HepG2 (cell line): ENCODE measurements at regions not wholly inside any gene's neighbourhood (a gene's known extent, or its start where the extent isn't known, plus 50 kb on each side); places are given as distances from the start of the nearest gene placed in this dataset.
A peak's percentile ranks its signal among the peaks of the same experiment; 100 is the strongest.

Source experiments
- ATAC-seq: fragments of 200-7000 bp; cut with Tn5 transposase; 3 replicates; pipeline ENCODE4 v1.9.1; 2020; ENCODE audit warnings: mild to moderate bottlenecking, moderate library complexity
- BruUV-seq: library from RNA; stranded (reverse); fragments of 400-500 nt; replicated peaks from 2 replicates; lab custom pipeline; 2021; lab: Mats Ljungman, UMichigan
- CTCF ChIA-PET: fragments of 300-600 bp; formaldehyde crosslinking; extraction: SDS; loops from one replicate; lab custom pipeline; 2021; ENCODE audit warnings: low total read pairs, inconsistent platforms, low intra/inter-chr PET ratio; lab: Yijun Ruan, JAX
- POLR2A ChIA-PET: fragments of 350-600 bp; sonication (Branson Sonifier 250); formaldehyde crosslinking; loops from one replicate; lab custom pipeline; 2020; ENCODE audit warnings: antibody characterized with exemption, inconsistent platforms; lab: Yijun Ruan, JAX
- DNase-seq: peaks from one replicate; pipeline ENCODE4 v3.0.0-alpha.2; 2015; ENCODE audit warnings: low spot score
- FAIRE-seq: peaks from 3 replicates; lab custom pipeline; 2011; peaks lifted over from hg19 to GRCh38; lab: Jason Lieb, UNC
- H2AFZ ChIP-seq: one replicate; pipeline ENCODE4 v1.6.1; 2011; ENCODE audit warnings: low read length, inconsistent platforms
- H3K27ac ChIP-seq: fragments of 300-600 bp; 3 replicates; pipeline ENCODE4 v1.8.0; 2011; ENCODE audit warnings: mixed run types, mild to moderate bottlenecking, mixed read lengths, low read length, inconsistent platforms; ENCODE audit not compliant: insufficient read depth; ENCODE audit errors: extremely low read length
- H3K27me3 ChIP-seq, 2 experiments: fragments of 200-600 bp in 1 of 2; 2 replicates in 1 of 2; 3 replicates in 1 of 2; pipeline versions ENCODE4 v1.6.0 to v1.8.0; 2011; ENCODE audit warnings: low read length in 2 of 2, mild to moderate bottlenecking in 2 of 2, moderate library complexity in 2 of 2, inconsistent platforms in 1 of 2; ENCODE audit not compliant: insufficient read depth in 2 of 2, control insufficient read depth in 1 of 2
- H3K36me3 ChIP-seq, 2 experiments: fragments of 200-600 bp in 1 of 2; replicated peaks in 1 of 2; 2 replicates in 1 of 2; 3 replicates in 1 of 2; pipeline versions ENCODE4 v1.5.1 to v1.8.0; 2011; ENCODE audit warnings: low read length in 2 of 2, inconsistent platforms in 1 of 2; ENCODE audit not compliant: insufficient read depth in 2 of 2, control insufficient read depth in 1 of 2
- H3K4me1 ChIP-seq: 2 replicates; pipeline ENCODE4 v1.5.1; 2012; ENCODE audit warnings: low read length, inconsistent platforms; ENCODE audit not compliant: insufficient read depth
- H3K4me2 ChIP-seq: 2 replicates; pipeline ENCODE4 v1.6.0; 2011; ENCODE audit warnings: low read depth, low read length, inconsistent platforms
- H3K4me3 ChIP-seq, 3 experiments: fragments of 200-600 bp in 1 of 3; sonication (generic), shearing (Covaris generic) in 1 of 3; replicated peaks in 1 of 3; 2 replicates each; pipeline ENCODE4 v1.5.1; 2011 to 2016; ENCODE audit warnings: low read length in 3 of 3, inconsistent platforms in 2 of 3, low read depth in 2 of 3, mild to moderate bottlenecking in 2 of 3, control low read depth in 1 of 3, mixed read lengths in 1 of 3; ENCODE audit not compliant: insufficient read depth in 1 of 3
- H3K79me2 ChIP-seq: one replicate; pipeline ENCODE4 v1.6.1; 2011; ENCODE audit warnings: low read length, inconsistent platforms; ENCODE audit not compliant: insufficient read depth
- H3K9ac ChIP-seq: 2 replicates; pipeline ENCODE4 v1.6.0; 2011; ENCODE audit warnings: mild to moderate bottlenecking, low read depth, low read length, inconsistent platforms; ENCODE audit not compliant: insufficient read depth
- H3K9me3 ChIP-seq: 2 replicates; pipeline ENCODE4 v1.5.1; 2012; ENCODE audit warnings: mild to moderate bottlenecking, low read length
- H4K20me1 ChIP-seq: 2 replicates; pipeline ENCODE4 v1.6.0; 2011; ENCODE audit warnings: inconsistent platforms, mild to moderate bottlenecking, low read length, moderate library complexity; ENCODE audit not compliant: insufficient read depth
- MIXL1 ChIP-seq: IDR thresholded peaks from 2 replicates; pipeline ENCODE4 v1.6.1; 2016
- MTERF4 ChIP-seq: sonication (generic); formaldehyde crosslinking; IDR thresholded peaks from 2 replicates; pipeline ENCODE4 v1.8.0; 2023; ENCODE audit warnings: mild to moderate bottlenecking, missing genetic modification reagents
- RBAK ChIP-seq: sonication (generic); formaldehyde crosslinking; IDR thresholded peaks from 2 replicates; pipeline ENCODE4 v1.5.1; 2020; ENCODE audit warnings: mild to moderate bottlenecking, missing genetic modification reagents
- SAFB2 ChIP-seq: sonication (generic); formaldehyde crosslinking; IDR thresholded peaks from 2 replicates; pipeline ENCODE4 v1.5.1; 2020; ENCODE audit warnings: missing genetic modification reagents, low read depth, mild to moderate bottlenecking, borderline replicate concordance
- SCMH1 ChIP-seq: sonication (generic); formaldehyde crosslinking; IDR thresholded peaks from 2 replicates; pipeline ENCODE4 v1.9.0; 2021; ENCODE audit warnings: missing genetic modification reagents, mild to moderate bottlenecking, borderline replicate concordance
- SSRP1 ChIP-seq: IDR thresholded peaks from 2 replicates; pipeline ENCODE4 v1.6.1; 2016; ENCODE audit warnings: control low read depth
- ZNF20 ChIP-seq: sonication (generic); formaldehyde crosslinking; IDR thresholded peaks from 2 replicates; pipeline ENCODE4 v1.4.0; 2020; ENCODE audit warnings: mild to moderate bottlenecking, moderate library complexity, missing genetic modification reagents
- ZNF644 ChIP-seq: IDR thresholded peaks from 2 replicates; pipeline ENCODE4 v1.6.1; 2016; ENCODE audit warnings: low read depth
- ZNF773 ChIP-seq: sonication (generic); formaldehyde crosslinking; IDR thresholded peaks from 2 replicates; pipeline ENCODE4 v1.4.0; 2020; ENCODE audit warnings: missing genetic modification reagents, borderline replicate concordance
- WGBS: methylation state at CpG from one replicate; pipeline ENCODE4 v1.1.6; 2017; ENCODE audit warnings: low lambda C conversion rate; 5-methylcytosine and 5-hydroxymethylcytosine counted together
- in situ Hi-C: cut with HindIII; loops from 2 replicates; pipeline ENCODE4 v1.10.0; 2017; ENCODE audit warnings: low pct_unique_long_range_greater_than_20kb; ENCODE audit not compliant: extremely low pct_ligation_motif_present
- intact Hi-C: fragments of 100-400 bp; cut with micrococcal nuclease; formaldehyde crosslinking; loops from one replicate; pipeline ENCODE4 v1.10.0; 2022; ENCODE audit not compliant: unreplicated experiment
- TF ChIP-seq, protein P1 (sequence below): sonication (generic); formaldehyde crosslinking; IDR thresholded peaks from 2 replicates; pipeline ENCODE4 v1.8.1; 2023; ENCODE audit warnings: mild to moderate bottlenecking, inconsistent platforms, moderate library complexity, missing genetic modification reagents, borderline replicate concordance
- TF ChIP-seq, protein P2 (sequence below): sonication (generic); formaldehyde crosslinking; IDR thresholded peaks from 2 replicates; pipeline ENCODE4 v1.4.0; 2020; ENCODE audit warnings: missing genetic modification reagents, mild to moderate bottlenecking, borderline replicate concordance
- TF ChIP-seq, protein P3 (sequence below): sonication (generic); formaldehyde crosslinking; IDR thresholded peaks from 2 replicates; pipeline ENCODE4 v1.4.0; 2020; ENCODE audit warnings: missing genetic modification reagents, borderline replicate concordance
- TF ChIP-seq, protein P4 (sequence below): sonication (generic); formaldehyde crosslinking; IDR thresholded peaks from 2 replicates; pipeline ENCODE4 v1.4.0; 2020; ENCODE audit warnings: missing genetic modification reagents
- TF ChIP-seq, protein P5 (sequence below): IDR thresholded peaks from 2 replicates; pipeline ENCODE4 v1.6.1; 2016; ENCODE audit warnings: low read depth, borderline replicate concordance

- Histone ChIP-seq H3K36me3 (no peaks in the 10 kb centered on the region), H3K9ac (no peak overlapping the region), H3K4me3 (no peak overlapping the region), H4K20me1 (no peaks in the 10 kb centered on the region), H3K4me1 (no peaks in the 10 kb centered on the region), H3K4me2 (no peak overlapping the region), H3K27me3 (peaks cover 1 to 6% of the 10 kb centered on the region in 2 experiments; a peak in 4 of 5 replicates), H3K9me3 (no peaks in the 10 kb centered on the region), H2AFZ (no peak overlapping the region), H3K79me2 (no peaks in the 10 kb centered on the region), H3K27ac (no peak overlapping the region)
- no peak for DNase-seq
- ATAC-seq: peak; percentile 34; the same call in 1 of the 3 replicates
- intact Hi-C loops: no loop called here
- no TSS peak for BruUV-seq
- ChIA-PET CTCF (no interaction called here), POLR2A (no interaction called here)
- in situ Hi-C loops: no loop called here
- FAIRE-seq: no peak
- WGBS: no CpG with 5 or more reads among the region's 7 CpGs
- TF ChIP-seq SCMH1 (no peak), MTERF4 (no peak), RBAK (CRISPR knock-in tag) (no peak), MIXL1 (CRISPR knock-in tag) (no peak), ZNF644 (CRISPR knock-in tag) (no peak), ZNF773 (CRISPR knock-in tag) (no peak), ZNF20 (CRISPR knock-in tag) (no peak), SSRP1 (CRISPR knock-in tag) (no peak), SAFB2 (CRISPR knock-in tag) (no peak)
- TF ChIP-seq, protein P1, sequence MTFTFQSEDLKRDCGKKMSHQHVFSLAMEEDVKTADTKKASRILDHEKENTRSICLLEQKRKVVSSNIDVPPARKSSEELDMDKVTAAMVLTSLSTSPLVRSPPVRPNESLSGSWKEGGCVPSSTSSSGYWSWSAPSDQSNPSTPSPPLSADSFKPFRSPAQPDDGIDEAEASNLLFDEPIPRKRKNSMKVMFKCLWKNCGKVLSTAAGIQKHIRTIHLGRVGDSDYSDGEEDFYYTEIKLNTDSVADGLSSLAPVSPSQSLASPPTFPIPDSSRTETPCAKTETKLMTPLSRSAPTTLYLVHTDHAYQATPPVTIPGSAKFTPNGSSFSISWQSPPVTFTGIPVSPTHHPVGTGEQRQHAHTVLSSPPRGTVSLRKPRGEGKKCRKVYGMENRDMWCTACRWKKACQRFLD (CRISPR knock-in tag): no peak
- TF ChIP-seq, protein P2, sequence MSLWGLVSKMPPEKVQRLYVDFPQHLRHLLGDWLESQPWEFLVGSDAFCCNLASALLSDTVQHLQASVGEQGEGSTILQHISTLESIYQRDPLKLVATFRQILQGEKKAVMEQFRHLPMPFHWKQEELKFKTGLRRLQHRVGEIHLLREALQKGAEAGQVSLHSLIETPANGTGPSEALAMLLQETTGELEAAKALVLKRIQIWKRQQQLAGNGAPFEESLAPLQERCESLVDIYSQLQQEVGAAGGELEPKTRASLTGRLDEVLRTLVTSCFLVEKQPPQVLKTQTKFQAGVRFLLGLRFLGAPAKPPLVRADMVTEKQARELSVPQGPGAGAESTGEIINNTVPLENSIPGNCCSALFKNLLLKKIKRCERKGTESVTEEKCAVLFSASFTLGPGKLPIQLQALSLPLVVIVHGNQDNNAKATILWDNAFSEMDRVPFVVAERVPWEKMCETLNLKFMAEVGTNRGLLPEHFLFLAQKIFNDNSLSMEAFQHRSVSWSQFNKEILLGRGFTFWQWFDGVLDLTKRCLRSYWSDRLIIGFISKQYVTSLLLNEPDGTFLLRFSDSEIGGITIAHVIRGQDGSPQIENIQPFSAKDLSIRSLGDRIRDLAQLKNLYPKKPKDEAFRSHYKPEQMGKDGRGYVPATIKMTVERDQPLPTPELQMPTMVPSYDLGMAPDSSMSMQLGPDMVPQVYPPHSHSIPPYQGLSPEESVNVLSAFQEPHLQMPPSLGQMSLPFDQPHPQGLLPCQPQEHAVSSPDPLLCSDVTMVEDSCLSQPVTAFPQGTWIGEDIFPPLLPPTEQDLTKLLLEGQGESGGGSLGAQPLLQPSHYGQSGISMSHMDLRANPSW (CRISPR knock-in tag): no peak
- TF ChIP-seq, protein P3, sequence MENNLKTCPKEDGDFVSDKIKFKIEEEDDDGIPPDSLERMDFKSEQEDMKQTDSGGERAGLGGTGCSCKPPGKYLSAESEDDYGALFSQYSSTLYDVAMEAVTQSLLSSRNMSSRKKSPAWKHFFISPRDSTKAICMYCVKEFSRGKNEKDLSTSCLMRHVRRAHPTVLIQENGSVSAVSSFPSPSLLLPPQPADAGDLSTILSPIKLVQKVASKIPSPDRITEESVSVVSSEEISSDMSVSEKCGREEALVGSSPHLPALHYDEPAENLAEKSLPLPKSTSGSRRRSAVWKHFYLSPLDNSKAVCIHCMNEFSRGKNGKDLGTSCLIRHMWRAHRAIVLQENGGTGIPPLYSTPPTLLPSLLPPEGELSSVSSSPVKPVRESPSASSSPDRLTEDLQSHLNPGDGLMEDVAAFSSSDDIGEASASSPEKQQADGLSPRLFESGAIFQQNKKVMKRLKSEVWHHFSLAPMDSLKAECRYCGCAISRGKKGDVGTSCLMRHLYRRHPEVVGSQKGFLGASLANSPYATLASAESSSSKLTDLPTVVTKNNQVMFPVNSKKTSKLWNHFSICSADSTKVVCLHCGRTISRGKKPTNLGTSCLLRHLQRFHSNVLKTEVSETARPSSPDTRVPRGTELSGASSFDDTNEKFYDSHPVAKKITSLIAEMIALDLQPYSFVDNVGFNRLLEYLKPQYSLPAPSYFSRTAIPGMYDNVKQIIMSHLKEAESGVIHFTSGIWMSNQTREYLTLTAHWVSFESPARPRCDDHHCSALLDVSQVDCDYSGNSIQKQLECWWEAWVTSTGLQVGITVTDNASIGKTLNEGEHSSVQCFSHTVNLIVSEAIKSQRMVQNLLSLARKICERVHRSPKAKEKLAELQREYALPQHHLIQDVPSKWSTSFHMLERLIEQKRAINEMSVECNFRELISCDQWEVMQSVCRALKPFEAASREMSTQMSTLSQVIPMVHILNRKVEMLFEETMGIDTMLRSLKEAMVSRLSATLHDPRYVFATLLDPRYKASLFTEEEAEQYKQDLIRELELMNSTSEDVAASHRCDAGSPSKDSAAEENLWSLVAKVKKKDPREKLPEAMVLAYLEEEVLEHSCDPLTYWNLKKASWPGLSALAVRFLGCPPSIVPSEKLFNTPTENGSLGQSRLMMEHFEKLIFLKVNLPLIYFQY (CRISPR knock-in tag): no peak
- TF ChIP-seq, protein P4, sequence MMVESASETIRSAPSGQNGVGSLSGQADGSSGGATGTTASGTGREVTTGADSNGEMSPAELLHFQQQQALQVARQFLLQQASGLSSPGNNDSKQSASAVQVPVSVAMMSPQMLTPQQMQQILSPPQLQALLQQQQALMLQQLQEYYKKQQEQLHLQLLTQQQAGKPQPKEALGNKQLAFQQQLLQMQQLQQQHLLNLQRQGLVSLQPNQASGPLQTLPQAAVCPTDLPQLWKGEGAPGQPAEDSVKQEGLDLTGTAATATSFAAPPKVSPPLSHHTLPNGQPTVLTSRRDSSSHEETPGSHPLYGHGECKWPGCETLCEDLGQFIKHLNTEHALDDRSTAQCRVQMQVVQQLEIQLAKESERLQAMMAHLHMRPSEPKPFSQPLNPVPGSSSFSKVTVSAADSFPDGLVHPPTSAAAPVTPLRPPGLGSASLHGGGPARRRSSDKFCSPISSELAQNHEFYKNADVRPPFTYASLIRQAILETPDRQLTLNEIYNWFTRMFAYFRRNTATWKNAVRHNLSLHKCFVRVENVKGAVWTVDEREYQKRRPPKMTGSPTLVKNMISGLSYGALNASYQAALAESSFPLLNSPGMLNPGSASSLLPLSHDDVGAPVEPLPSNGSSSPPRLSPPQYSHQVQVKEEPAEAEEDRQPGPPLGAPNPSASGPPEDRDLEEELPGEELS: no peak
- TF ChIP-seq, protein P5, sequence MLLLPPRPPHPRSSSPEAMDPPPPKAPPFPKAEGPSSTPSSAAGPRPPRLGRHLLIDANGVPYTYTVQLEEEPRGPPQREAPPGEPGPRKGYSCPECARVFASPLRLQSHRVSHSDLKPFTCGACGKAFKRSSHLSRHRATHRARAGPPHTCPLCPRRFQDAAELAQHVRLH: no peak
These were observed 116.3 kb upstream of the RET start for GRCh38 chr10:42960491-42960990.
